GM19463 (cell line): ENCODE measurements at regions not wholly inside any gene's neighbourhood (a gene's known extent, or its start where the extent isn't known, plus 50 kb on each side); places are given as distances from the start of the nearest gene placed in this dataset.
"Not testable (repeated sequence)": the region's sequence is repeated elsewhere in the genome, so short reads cannot be mapped to it uniquely, and the experiment has no call there.

ENCODE experiments used
- ATAC-seq: cut with Tn5 transposase; IDR thresholded peaks from one replicate; pipeline ENCODE4 v1.9.1; 2021; ENCODE audit warnings: mild to moderate bottlenecking, moderate library complexity; ENCODE audit not compliant: unreplicated experiment

DNA sequence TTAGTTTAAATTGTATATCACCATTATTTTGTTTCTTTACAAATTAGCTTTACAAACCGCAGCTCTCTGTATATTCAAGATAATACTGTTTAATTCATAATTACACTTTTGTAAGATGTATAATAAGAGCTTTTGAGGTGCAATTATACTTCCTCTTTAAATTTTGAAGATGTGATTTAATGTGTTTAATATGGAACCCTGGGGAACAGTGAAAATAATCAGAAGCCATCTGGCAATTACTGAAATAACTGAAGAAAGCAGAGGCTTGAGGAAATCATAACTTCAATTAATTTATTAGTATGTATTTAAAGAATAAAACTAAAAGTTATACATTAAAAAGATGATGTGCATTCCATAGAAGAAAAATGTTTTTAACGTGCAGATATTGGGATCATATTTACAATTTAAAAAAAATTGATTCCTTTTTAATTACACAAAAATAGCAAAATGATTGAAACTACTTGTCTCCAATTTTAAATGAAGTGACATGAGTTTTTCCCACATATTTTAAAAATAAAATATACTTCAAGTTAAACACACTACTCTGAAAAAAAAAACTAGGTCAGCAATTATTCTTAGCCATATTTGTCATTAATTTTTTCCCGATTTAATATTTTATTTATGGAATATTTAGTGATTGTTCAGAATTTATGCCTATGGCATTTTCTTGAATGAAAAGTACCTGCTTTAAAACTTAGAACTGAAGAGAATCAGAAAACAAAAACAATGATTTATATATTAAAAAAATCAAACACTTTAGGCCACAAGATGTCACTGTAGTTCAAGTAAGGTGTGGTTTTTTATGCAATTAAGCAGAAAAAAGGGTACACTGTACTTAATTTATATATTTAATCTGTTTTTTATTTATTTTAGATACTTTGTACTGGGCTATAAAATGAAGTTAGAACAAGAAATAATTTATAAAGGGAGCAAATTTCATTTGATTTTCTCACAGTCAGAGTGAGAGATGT lies 942.7 kb upstream of the NDST4 start:
- no peak for ATAC-seq

DNA sequence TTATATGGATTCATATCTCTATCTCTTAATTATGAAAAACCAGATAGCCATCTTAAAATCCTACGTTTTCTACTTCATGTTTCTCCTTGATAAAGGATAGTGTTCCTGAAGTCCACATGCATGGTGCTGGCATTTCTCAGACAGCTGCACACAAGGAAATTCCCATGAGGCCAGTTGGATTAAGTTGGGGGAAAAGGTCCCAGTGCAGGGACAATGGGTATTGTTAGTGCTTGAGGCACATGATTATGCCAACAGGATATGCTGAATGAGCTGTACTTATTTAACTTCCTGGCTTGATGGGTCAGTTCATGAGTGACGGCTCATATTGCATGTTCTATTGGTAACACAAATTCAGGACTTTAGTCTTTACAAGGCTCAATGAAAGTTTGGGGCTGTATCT lies 913.9 kb upstream of the NDST4 start:
- ATAC-seq = no peak

DNA sequence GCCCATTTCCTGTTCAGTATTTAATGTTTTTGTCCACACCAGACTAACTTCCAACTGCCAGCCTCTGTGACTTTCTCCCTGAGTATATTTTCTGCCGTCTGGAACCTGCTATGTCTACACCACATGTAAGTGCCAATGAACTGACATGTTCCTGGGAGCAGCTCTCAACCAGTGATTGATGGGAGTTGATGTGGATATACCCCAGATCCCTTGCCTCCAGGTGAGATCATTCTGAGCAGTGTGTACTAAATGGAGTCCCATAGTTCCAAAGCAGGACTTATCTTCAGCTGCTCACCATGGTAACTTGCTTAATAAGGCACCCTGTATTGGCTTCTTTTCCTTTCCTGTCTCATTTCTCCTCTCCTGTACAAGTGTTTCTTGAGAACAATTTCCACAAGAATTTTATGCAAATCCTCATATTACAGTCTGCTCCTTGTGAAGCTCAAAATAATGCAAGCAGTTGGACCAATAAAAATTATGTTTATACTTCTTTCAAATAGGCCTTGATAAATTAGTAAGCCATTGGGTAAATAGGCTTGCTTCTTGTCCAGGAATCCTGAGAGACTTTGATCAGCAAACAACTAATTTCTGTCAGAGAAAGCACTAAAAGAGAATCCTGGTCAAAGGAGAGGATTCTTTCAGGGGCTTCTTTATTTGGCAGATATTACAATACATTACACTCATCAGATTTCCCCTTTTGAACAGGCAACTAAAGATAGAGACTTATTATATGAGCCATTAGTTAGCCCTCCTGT lies 911.7 kb upstream of the NDST4 start:
- ATAC-seq = no peak

DNA sequence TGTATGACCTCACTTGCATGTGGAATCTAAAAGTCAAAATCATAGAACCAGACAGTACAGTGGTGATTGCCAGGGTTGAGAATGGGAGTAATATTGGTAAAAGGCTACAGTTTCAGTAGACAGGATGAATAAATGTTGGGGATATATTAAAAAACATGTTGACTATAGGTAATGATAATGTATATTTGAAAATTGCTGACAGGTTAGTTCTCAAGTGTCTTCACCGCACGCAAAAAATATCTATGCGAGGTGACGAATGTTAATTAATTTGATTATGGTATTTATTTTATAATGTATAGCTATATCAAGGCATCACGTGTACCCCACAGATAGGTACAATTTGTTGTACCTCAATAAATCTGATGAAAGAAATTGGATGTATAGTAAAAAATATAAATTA lies 909.6 kb upstream of the NDST4 start:
- no peak for ATAC-seq

DNA sequence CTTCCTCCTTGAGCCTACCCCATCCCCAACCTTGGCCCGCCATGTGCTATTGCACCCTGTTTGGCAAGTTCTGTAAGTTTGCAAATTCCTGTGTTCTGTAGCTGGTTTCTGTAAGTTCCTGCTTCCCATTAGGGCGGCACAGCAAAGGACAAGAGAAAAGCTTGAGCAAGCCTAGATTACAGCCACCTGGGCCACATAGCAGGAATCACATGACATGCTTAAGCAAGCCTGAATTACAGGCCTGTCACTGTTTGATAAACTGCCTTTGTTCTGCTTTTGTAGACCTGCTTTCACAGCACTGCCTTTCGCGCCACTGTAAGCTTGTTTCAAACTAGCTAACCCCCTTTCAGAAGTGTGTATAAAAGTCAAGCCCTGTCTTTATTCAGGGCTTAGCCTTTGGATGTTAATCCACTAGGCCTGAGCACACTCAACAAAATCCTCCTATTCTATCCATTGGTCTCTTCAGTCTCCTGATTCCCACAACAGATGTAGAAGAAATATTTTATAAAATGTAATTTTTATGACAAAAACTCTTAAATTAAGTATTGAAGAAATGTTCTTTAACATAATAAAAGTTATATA lies 906.8 kb upstream of the NDST4 start:
- ATAC-seq = no peak

DNA sequence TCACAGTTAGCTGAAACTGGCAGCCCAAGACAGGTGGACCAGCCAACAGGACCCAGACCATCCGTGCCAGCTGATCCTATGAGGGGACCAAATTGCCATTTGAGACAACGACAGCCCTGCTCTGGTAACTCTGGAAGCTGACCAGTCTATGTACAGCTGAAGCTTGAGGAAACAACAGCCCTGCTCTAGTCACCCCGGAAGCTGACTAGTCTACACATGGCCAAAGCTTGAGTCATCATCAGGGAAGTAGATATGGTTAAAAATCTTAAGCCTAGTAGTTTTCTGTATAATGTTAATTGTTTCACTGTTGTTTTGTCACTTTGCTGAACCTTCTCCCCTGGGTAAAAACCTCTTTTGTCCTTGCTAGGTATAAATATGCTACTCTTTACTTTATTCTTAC lies 905.4 kb upstream of the NDST4 start:
- no peak for ATAC-seq

DNA sequence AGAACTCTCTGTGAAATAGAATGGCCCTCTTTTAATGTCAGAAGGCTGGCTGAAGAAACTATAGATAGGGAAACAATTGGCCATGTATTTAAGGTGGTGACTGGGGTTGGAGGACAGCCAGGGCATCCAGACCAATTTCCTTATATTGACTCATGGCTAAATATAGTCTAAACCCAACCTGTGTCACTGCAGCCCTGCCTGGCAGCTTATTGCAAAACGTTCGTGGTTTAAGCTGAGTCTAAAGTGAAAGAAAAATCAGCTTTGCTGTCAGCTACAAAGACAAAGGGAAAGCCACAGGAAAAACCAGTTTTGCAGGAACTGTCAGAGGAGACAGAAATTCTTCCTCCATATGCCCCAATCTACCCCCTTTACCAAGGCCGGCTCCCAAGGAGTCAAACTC lies 902.8 kb upstream of the NDST4 start:
- ATAC-seq = no peak

DNA sequence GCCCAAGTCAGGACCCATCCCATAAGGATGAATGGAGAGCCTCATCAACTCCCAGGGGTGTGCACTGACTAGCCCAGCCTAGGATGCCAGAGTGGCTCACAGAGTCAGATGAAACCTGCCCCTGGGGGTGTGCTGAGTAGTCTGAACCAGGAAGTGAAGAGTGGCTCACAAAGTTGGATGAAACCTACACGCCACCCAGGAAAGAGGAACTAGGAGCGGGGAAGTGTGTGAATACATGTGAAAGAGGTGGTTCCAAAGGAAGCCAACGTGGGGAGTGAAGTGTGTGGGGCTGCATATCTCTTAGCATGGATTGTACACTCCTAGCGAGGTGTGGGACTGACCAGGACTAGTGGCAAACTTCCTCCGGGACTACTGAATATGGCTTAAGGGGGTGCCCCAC lies 902.1 kb upstream of the NDST4 start:
- no peak for ATAC-seq

DNA sequence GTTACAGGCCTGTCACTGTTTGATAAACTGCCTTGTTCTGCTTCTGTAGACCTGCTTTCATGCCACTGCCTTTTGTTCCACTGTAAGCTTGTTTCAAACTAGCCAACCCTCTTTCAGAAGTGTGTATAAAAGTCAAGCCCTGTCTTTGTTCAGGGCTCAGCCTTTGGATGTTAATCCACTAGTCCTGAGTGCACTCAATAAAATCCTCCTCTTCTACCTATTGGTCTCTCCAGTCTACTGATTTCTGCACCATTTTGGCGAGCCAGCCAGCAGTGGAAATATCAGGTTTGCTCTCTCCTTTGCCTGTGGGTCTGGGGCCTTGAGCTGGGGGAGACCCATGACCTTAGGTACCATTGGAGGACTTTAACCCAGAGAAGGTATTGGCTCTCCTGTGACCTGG lies 901.6 kb upstream of the NDST4 start:
- ATAC-seq = no peak

DNA sequence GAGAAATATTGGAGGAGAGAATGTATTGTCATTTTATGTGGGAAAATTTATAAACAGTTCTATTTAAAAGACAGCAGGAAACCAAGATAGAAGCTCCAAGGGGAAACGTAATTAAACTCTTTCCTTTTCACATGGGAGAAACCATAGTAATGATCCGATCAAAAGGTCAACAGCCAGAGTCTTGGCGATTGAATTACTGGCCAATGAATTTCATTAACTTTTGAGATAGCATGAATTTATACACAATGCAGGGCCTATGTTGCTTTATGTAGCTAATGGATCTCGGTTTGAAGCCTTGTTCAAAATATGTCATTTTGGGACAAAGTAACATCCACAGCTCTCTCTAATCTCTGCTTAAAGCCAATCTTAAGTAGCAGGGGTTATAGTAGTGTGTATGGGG lies 897.5 kb upstream of the NDST4 start:
- ATAC-seq = no peak

DNA sequence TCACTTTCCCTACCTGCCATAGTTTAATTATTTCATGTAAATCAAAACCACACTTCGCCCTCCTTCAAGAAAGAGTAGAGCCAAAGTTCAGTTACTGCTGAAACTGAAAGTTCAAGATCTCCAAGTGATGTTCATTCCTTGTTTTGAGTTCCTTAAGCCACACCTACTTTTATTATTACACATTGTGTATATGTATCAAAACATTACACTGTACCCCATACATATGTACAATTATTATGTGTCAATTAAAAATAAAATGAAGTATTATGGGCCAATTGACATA lies 892.3 kb upstream of the NDST4 start:
- no peak for ATAC-seq

DNA sequence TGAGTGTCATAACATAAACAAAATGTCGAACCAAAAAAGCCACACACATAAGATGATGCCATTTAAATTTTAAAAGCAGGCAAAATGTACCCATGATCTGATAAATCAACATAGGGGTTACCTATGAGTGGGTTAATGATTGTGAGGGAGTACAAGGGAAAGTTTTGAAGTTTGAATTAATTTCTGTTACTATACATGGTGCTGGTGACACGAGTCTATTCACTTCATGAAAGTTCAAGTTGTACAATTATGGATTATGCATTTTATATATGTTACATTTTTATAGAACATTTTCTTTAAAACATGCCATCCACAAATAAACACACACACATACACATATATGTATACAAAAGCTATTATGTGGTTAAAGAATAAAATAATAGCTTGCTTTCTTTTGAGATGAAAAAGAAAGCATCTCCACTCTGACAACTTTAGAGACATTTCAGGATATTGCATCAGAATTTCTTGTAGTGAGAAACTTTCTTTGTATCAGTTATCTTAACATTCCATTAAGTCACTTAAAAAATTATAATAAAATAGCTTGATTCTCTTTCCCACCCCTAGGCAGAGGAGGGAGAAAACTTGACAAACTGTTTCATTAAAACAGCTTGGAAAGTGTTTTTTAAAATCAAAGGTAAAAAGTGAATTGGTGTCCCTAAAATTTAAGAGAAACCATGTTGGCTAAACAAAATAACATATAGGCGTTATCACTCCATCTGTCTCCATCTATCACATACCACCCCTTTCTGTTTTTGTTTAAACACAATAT lies 891.8 kb upstream of the NDST4 start:
- ATAC-seq = no peak

DNA sequence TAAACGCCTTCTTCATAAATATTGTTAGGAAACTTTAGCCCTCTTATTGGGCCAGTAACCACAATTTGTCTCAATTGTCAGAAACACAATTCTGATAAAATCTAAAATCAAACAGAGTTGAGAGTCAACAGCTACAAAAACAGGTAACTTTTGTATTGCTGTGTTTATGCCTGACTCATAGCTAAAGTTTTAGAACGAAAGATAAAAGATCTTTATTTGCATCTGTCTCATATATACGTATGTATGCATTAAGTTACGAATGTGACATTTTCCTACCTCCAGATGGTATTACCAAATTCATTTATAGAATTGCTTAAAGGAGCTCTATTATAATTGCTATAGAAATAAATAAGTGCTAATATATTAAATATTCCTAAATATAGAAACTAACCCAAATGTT lies 887.9 kb upstream of the NDST4 start:
- ATAC-seq = no peak

DNA sequence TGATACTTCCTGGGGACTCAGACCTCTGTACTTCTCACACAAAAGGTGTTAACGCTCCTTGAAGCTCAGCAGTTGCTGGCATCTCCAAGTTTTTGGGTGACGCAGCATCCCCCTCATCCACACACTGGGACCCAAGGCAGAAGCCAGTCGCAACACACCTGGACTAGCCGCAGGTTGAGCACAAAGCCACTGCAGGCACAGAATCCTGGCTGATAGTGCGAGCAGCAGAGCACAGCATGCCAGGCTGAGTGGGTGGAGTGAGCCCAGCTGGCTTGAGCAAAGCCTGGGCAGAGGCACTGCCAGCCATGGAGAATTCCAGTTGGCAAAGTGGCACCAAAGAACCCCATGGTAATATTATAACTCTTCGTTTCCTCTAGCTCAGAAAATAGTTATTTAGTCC lies 873.2 kb upstream of the NDST4 start:
- no peak for ATAC-seq

DNA sequence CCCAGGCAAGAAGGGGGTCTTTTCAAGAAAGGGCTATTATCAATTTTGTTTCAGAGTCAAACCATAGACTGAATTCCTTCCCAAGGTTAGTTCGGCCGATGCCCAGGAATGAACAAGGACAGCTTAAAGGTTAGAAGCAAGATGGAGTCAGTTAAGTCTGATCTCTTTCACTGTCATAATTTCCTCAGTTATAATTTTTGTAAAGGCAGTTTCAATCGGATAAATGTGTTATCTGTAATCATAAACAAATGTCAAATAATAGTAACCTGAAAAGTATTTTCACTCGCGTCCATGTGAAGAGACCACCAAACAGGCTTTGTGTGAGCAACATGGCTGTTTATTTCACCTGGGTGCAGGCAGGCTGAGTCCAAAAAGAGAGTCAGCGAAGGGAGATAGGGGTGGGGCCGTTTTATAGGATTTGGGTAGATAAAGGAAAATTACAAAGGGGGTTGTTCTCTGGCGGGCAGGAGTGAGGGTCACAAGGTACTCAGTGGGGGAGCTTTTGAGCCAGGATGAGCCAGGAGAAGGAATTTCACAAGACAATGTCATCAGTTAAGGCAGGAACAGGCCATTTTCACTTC lies 862.1 kb upstream of the NDST4 start:
- not testable (repeated sequence) for ATAC-seq

DNA sequence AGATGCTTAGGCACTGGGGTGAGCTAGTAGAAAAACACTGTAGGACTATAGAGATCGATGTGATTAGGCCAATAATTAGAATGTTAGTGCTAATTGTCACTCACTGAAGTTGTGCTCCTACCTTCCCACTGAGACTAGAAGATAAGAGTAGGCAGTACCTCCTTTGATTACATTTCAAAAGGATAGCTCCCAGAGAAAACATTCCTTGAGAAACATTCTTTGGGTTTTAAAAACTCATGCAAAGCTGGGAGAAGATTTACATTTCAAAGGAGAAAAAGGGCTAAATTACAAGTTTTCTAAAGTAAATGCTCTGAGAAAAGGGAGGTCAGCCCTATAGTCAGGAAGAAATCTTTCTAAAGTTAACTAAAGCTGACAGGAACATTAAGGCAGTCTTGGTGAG lies 860.3 kb upstream of the NDST4 start:
- no peak for ATAC-seq

DNA sequence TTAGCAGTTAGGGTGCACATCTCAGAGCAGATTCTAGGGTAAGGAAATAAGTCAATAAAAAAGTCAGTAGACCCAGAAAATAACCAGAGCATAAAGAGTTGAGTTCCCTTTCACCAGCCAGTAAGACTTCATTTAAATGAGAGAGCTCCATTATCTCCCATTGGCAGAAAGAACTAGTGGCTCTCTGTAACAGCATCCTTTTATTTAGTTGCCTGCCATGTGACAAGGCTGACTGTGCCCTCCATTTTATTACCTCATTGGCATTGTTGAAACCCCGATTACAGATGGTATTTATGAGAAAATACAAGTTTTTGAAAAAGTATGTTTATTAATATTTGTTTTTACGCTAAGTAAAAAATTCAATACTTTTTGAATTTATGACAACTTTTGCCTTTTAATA lies 859.5 kb upstream of the NDST4 start:
- no peak for ATAC-seq

DNA sequence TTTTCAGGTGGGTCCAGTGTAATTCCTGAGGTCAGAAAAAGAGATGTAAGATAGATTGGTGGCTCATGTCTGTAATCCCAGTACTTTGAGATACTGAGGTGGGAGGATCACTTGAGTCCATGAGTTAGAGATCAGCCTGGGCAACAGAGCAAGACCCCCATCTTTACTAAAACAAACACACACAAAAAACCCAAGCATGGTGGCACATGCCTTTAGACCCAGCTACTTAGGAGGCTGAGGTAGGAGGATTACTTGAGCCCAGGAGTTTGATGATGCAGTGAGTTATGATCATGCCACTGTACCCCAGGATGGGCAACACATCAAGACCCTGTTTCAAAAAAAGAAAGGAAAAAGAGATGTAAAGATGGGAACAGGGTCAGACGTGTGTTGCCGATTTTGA lies 857.4 kb upstream of the NDST4 start:
- ATAC-seq = no peak

DNA sequence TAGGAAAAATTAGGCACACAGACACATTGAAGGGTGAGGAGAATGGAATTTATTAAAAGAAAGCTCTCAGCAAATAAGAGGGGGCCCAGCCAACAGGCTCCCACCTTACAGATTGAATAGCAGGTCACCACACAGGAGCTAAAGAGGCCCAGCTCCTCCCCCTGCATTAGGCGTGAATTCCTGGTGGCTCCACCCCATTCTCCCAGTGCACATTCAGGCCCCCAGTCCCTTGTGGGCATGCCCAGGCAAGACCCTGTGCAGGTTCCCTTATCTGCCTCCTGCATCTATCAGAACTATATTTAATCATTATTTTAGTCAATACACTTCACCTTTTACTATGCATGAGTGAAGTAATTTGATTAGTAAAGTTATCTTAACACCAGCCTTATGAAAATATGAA lies 856.3 kb upstream of the NDST4 start:
- ATAC-seq = no peak

DNA sequence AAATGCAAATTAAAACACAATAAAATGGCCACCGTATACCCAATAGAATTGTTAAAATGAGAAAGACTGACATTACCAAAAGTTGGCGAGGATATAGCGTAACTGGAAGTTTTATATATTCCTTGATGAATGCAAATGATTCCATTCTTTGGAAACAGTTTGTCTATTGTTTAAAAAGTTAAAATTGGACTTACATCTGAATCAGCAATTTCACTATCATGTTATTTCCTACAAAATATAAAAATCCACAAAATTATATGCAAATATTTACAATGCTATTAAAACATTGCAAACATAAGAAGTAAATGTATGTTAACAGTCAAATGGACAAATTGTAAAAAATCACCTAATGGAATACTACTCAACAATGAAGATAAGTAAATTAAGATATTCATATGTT lies 852.2 kb upstream of the NDST4 start:
- ATAC-seq = no peak
